Astrocyte of the spinal cord (primary cell): ENCODE measurements at regions not wholly inside any gene's neighbourhood (a gene's known extent, or its start where the extent isn't known, plus 50 kb on each side); places are given as distances from the start of the nearest gene placed in this dataset.
A peak's percentile ranks its signal among the peaks of the same experiment; 100 is the strongest.

Source experiments
- DNase-seq: peaks from one replicate; pipeline ENCODE4 v3.0.0; 2011; ENCODE audit warnings: low read depth, low spot score
- H3K4me3 ChIP-seq: 2 replicates; pipeline ENCODE4 v1.5.1; 2011; ENCODE audit warnings: low read depth, mild to moderate bottlenecking, low read length, moderate library complexity
- CTCF ChIP-seq: IDR thresholded peaks from 2 replicates; pipeline ENCODE4 v1.5.1; 2012; ENCODE audit warnings: low read depth, mild to moderate bottlenecking, low read length, inconsistent platforms
- in situ Hi-C: cut with HindIII; loops from 2 replicates; pipeline ENCODE4 v1.10.0; 2017; ENCODE audit warnings: low sequenced_read_pairs

GRCh38 chr9:86997156-86997555, 49.9 kb upstream of the GAS1 start:
- no peak overlapping the region for H3K4me3 ChIP-seq
- no peak for DNase-seq
- in situ Hi-C loops = no loop called here
- peak; percentile 9 for TF ChIP-seq CTCF

GRCh38 chr9:86997951-86998350, 50.6 kb upstream of the GAS1 start:
- H3K4me3 ChIP-seq = no peak overlapping the region
- TF ChIP-seq CTCF = no peak
- in situ Hi-C loops = no loop called here
- DNase-seq = no peak

GRCh38 chr9:87002517-87002916, 55.2 kb upstream of the GAS1 start:
- DNase-seq = no peak
- TF ChIP-seq CTCF = no peak
- in situ Hi-C loops = no loop called here

GRCh38 chr9:87004016-87004415, 56.7 kb upstream of the GAS1 start:
- no peak for TF ChIP-seq CTCF
- no peak overlapping the region for H3K4me3 ChIP-seq
- in situ Hi-C loops = no loop called here
- no peak for DNase-seq

More at GRCh38 chr9:87002517-87002916, 55.2 kb upstream of the GAS1 start:
- no peak overlapping the region for H3K4me3 ChIP-seq

- DNase-seq = no peak
- in situ Hi-C loops = no loop called here
- H3K4me3 ChIP-seq = no peak overlapping the region
- no peak for TF ChIP-seq CTCF
These were observed 59.6 kb upstream of the GAS1 start for GRCh38 chr9:87006956-87007355.

GRCh38 chr9:87007711-87008366, 60.5 kb upstream of the GAS1 start:
- H3K4me3 ChIP-seq = no peak overlapping the region
- in situ Hi-C loops = no loop called here
- TF ChIP-seq CTCF = no peak
- no peak for DNase-seq

GRCh38 chr9:87008667-87009066, 61.4 kb upstream of the GAS1 start:
- H3K4me3 ChIP-seq = no peak overlapping the region
- DNase-seq = no peak
- in situ Hi-C loops = no loop called here
- no peak for TF ChIP-seq CTCF
